Dermis blood vessel endothelial cell (primary cell): ENCODE measurements at regions not wholly inside any gene's neighbourhood (a gene's known extent, or its start where the extent isn't known, plus 50 kb on each side); places are given as distances from the start of the nearest gene placed in this dataset.

Experiments
- DNase-seq: peaks from one replicate; pipeline ENCODE4 v3.0.0; 2010

- no peak for DNase-seq
Observed at GRCh38 chr12:89901319-89901718, 192.7 kb upstream of the ATP2B1 start.

GRCh38 chr12:89899651-89900050 lies 191.0 kb upstream of the ATP2B1 start:
- DNase-seq = no peak

GRCh38 chr12:89895591-89895990 lies 187.0 kb upstream of the ATP2B1 start:
- DNase-seq = no peak

- DNase-seq = no peak
Observed at GRCh38 chr12:89895101-89895500, 186.5 kb upstream of the ATP2B1 start.

GRCh38 chr12:89893972-89894706 lies 185.5 kb upstream of the ATP2B1 start:
- no peak for DNase-seq

- no peak for DNase-seq
Observed at GRCh38 chr12:89892436-89892835, 183.8 kb upstream of the ATP2B1 start.

- DNase-seq = no peak
Observed at GRCh38 chr12:89891933-89892332, 183.3 kb upstream of the ATP2B1 start.

- DNase-seq = no peak
Observed at GRCh38 chr12:89890161-89890560, 181.5 kb upstream of the ATP2B1 start.

GRCh38 chr12:89889062-89889461 lies 180.4 kb upstream of the ATP2B1 start:
- no peak for DNase-seq

- DNase-seq = no peak
Observed at GRCh38 chr12:89884952-89885351, 176.3 kb upstream of the ATP2B1 start.

- no peak for DNase-seq
Observed at GRCh38 chr12:89884416-89884898, 175.8 kb upstream of the ATP2B1 start.

GRCh38 chr12:89883630-89884389 lies 175.2 kb upstream of the ATP2B1 start:
- DNase-seq = peak; percentile 54

GRCh38 chr12:89882792-89883191 lies 174.2 kb upstream of the ATP2B1 start:
- no peak for DNase-seq

GRCh38 chr12:89882050-89882449 lies 173.4 kb upstream of the ATP2B1 start:
- DNase-seq = no peak

GRCh38 chr12:89880690-89881350 lies 172.2 kb upstream of the ATP2B1 start:
- no peak for DNase-seq

- DNase-seq = no peak
Observed at GRCh38 chr12:89879766-89880165, 171.1 kb upstream of the ATP2B1 start.

- DNase-seq = no peak
Observed at GRCh38 chr12:89878950-89879349, 170.3 kb upstream of the ATP2B1 start.

GRCh38 chr12:89878327-89878726 lies 169.7 kb upstream of the ATP2B1 start:
- no peak for DNase-seq

- no peak for DNase-seq
Observed at GRCh38 chr12:89877671-89878070, 169.0 kb upstream of the ATP2B1 start.

GRCh38 chr12:89877136-89877535 lies 168.5 kb upstream of the ATP2B1 start:
- no peak for DNase-seq

GRCh38 chr12:89875809-89876208 lies 167.2 kb upstream of the ATP2B1 start:
- no peak for DNase-seq

- DNase-seq = no peak
Observed at GRCh38 chr12:89875225-89875624, 166.6 kb upstream of the ATP2B1 start.

GRCh38 chr12:89874146-89874545 lies 165.5 kb upstream of the ATP2B1 start:
- DNase-seq = no peak

GRCh38 chr12:89873745-89874144 lies 165.1 kb upstream of the ATP2B1 start:
- peak; percentile 48 for DNase-seq
